ENCODE measurements at regions not wholly inside any gene's neighbourhood (a gene's known extent, or its start where the extent isn't known, plus 50 kb on each side); places are given as distances from the start of the nearest gene placed in this dataset.

DNA sequence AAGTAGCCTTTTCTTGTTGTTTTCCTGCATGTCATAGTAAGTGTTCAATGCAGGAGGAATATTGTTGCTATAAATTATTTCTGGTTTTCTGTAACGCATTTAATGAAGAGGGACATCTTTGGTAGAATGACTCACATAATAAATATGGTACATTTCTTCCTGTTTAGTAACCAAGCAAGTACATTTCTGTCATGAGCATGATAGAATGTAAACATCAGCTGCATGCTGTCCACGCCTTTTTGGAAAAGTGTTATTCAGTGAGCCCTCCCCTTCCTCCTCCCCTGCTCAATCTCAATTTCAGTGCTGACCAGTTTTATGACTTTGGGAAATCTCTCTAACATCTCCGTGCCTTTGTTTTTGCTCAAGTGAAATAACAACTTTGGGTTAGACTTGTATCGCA is 664.0 kb downstream of the XPNPEP1 start:
- Histone ChIP-seq H4K20me1 (ENCODE audit: insufficient read depth, low read length, poor library complexity, severe bottlenecking) (no peaks in the 10 kb centered on the region), H3K27me3 (ENCODE audit: insufficient read depth, low read length, poor library complexity, severe bottlenecking) (no peaks in the 10 kb centered on the region), H3K79me2 (ENCODE audit: insufficient read depth, low read length) (no peaks in the 10 kb centered on the region), H3K9me2 (replicated peaks; ENCODE audit: low read depth, low read length) (no peaks in the 10 kb centered on the region), H3F3A (ENCODE audit: low read depth) (no peaks in the 10 kb centered on the region), H3K9me3 (ENCODE audit: insufficient read depth, low read depth, low read length) (no peaks in the 10 kb centered on the region), H3K4me2 (ENCODE audit: low read depth, low read length, poor library complexity, severe bottlenecking) (no peak overlapping the region), H3K4me1 (ENCODE audit: insufficient read depth, low read length, poor library complexity, severe bottlenecking) (no peaks in the 10 kb centered on the region), H3K36me3 (ENCODE audit: insufficient read depth, low read length) (no peaks in the 10 kb centered on the region), H3K9ac (ENCODE audit: low read depth, low read length, poor library complexity, severe bottlenecking) (no peak overlapping the region), H2AFZ (ENCODE audit: low read length) (no peak overlapping the region), H3K4me3 (ENCODE audit: low read length, poor library complexity, severe bottlenecking) (no peak overlapping the region)
- no peak for TF ChIP-seq EZH2phosphoT487 (IDR thresholded peaks at IDR 0.05; ENCODE audit: borderline replicate concordance)
- TF ChIP-seq, protein P1, sequence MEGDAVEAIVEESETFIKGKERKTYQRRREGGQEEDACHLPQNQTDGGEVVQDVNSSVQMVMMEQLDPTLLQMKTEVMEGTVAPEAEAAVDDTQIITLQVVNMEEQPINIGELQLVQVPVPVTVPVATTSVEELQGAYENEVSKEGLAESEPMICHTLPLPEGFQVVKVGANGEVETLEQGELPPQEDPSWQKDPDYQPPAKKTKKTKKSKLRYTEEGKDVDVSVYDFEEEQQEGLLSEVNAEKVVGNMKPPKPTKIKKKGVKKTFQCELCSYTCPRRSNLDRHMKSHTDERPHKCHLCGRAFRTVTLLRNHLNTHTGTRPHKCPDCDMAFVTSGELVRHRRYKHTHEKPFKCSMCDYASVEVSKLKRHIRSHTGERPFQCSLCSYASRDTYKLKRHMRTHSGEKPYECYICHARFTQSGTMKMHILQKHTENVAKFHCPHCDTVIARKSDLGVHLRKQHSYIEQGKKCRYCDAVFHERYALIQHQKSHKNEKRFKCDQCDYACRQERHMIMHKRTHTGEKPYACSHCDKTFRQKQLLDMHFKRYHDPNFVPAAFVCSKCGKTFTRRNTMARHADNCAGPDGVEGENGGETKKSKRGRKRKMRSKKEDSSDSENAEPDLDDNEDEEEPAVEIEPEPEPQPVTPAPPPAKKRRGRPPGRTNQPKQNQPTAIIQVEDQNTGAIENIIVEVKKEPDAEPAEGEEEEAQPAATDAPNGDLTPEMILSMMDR (conservative IDR thresholded peaks at IDR 0.05; ENCODE audit: low read length), result no peak

DNA sequence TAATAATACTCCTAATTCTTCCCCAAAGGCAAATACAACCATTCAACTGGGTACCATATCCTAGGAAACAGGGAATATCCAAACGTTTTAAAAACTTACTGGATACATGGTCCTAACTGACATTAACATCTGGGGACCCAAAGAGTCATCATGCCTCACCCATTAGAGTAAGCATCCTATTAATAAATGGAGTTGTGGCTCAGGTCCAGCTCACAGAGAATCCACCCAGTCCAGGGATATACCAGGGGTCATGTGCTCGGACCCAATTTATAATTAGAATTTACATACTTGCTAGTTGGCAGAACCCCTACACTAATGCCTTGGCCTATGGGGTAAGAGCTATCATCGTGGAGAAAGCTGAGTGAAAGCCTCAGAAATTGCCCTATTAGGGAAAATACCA is 670.0 kb downstream of the XPNPEP1 start:
- H2AFZ ChIP-seq (ENCODE audit: low read length), result no peak overlapping the region
- no peaks in the 10 kb centered on the region for H3K36me3 ChIP-seq (ENCODE audit: insufficient read depth, low read length)
- no peak overlapping the region for H3K4me2 ChIP-seq (ENCODE audit: low read depth, low read length, poor library complexity, severe bottlenecking)
- H3K79me2 ChIP-seq (ENCODE audit: insufficient read depth, low read length), result no peaks in the 10 kb centered on the region
- no peaks in the 10 kb centered on the region for H3F3A ChIP-seq (ENCODE audit: low read depth)
- no peaks in the 10 kb centered on the region for H3K4me1 ChIP-seq (ENCODE audit: insufficient read depth, low read length, poor library complexity, severe bottlenecking)
- no peak overlapping the region for H3K9ac ChIP-seq (ENCODE audit: low read depth, low read length, poor library complexity, severe bottlenecking)
- no peaks in the 10 kb centered on the region for H3K9me2 ChIP-seq (replicated peaks; ENCODE audit: low read depth, low read length)
- TF ChIP-seq EZH2phosphoT487 (IDR thresholded peaks at IDR 0.05; ENCODE audit: borderline replicate concordance), result no peak
- TF ChIP-seq, protein P1 (conservative IDR thresholded peaks at IDR 0.05; ENCODE audit: low read length), result no peak
- no peaks in the 10 kb centered on the region for H4K20me1 ChIP-seq (ENCODE audit: insufficient read depth, low read length, poor library complexity, severe bottlenecking)
- no peaks in the 10 kb centered on the region for H3K27me3 ChIP-seq (ENCODE audit: insufficient read depth, low read length, poor library complexity, severe bottlenecking)
- H3K4me3 ChIP-seq (ENCODE audit: low read length, poor library complexity, severe bottlenecking), result no peak overlapping the region
- H3K9me3 ChIP-seq (ENCODE audit: insufficient read depth, low read depth, low read length), result no peaks in the 10 kb centered on the region

DNA sequence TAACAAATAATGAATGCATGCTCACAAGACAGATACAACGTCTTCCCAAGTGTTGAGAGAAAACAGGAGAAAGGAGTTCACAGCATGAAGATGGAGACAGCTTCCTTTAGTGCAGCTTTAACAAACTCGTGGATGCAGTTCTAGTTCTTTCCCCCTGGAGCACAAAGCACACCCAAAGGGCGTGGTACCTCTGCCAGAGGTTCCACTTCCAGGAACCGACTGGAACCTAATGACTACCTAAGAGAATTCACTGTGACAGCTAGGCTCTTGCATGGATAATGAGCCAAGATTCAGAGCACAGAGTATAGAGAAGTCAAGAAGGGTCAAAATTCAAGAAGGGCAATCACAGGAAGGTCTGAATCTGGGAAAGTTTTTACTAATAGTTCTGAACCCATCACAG is 673.2 kb downstream of the XPNPEP1 start:
- no peaks in the 10 kb centered on the region for H3K9me2 ChIP-seq (replicated peaks; ENCODE audit: low read depth, low read length)
- no peak overlapping the region for H2AFZ ChIP-seq (ENCODE audit: low read length)
- no peak overlapping the region for H3K4me2 ChIP-seq (ENCODE audit: low read depth, low read length, poor library complexity, severe bottlenecking)
- no peaks in the 10 kb centered on the region for H3K36me3 ChIP-seq (ENCODE audit: insufficient read depth, low read length)
- no peaks in the 10 kb centered on the region for H3K4me1 ChIP-seq (ENCODE audit: insufficient read depth, low read length, poor library complexity, severe bottlenecking)
- no peak overlapping the region for H3K9ac ChIP-seq (ENCODE audit: low read depth, low read length, poor library complexity, severe bottlenecking)
- H3F3A ChIP-seq (ENCODE audit: low read depth), result no peaks in the 10 kb centered on the region
- H3K9me3 ChIP-seq (ENCODE audit: insufficient read depth, low read depth, low read length), result no peaks in the 10 kb centered on the region
- H3K27me3 ChIP-seq (ENCODE audit: insufficient read depth, low read length, poor library complexity, severe bottlenecking), result no peaks in the 10 kb centered on the region
- TF ChIP-seq EZH2phosphoT487 (IDR thresholded peaks at IDR 0.05; ENCODE audit: borderline replicate concordance), result no peak
- TF ChIP-seq, protein P1 (conservative IDR thresholded peaks at IDR 0.05; ENCODE audit: low read length), result no peak
- H4K20me1 ChIP-seq (ENCODE audit: insufficient read depth, low read length, poor library complexity, severe bottlenecking), result no peaks in the 10 kb centered on the region
- H3K79me2 ChIP-seq (ENCODE audit: insufficient read depth, low read length), result no peaks in the 10 kb centered on the region
- H3K4me3 ChIP-seq (ENCODE audit: low read length, poor library complexity, severe bottlenecking), result no peak overlapping the region

Measured in Loucy (cell line).